ENCODE measurements at regions not wholly inside any gene's neighbourhood (a gene's known extent, or its start where the extent isn't known, plus 50 kb on each side); places are given as distances from the start of the nearest gene placed in this dataset.

GRCh38 chr1:56370513-56370912 lies 208.8 kb downstream of the PLPP3 start:
- POLR2A ChIA-PET (ENCODE audit: unreplicated experiment) = no interaction called here
- CTCF ChIA-PET = no interaction called here
- TF ChIP-seq CTCF (conservative IDR thresholded peaks at IDR 0.05) = no peak
- TF ChIP-seq EZH2 (IDR thresholded peaks at IDR 0.05; ENCODE audit: low read depth) = no peak

DNA sequence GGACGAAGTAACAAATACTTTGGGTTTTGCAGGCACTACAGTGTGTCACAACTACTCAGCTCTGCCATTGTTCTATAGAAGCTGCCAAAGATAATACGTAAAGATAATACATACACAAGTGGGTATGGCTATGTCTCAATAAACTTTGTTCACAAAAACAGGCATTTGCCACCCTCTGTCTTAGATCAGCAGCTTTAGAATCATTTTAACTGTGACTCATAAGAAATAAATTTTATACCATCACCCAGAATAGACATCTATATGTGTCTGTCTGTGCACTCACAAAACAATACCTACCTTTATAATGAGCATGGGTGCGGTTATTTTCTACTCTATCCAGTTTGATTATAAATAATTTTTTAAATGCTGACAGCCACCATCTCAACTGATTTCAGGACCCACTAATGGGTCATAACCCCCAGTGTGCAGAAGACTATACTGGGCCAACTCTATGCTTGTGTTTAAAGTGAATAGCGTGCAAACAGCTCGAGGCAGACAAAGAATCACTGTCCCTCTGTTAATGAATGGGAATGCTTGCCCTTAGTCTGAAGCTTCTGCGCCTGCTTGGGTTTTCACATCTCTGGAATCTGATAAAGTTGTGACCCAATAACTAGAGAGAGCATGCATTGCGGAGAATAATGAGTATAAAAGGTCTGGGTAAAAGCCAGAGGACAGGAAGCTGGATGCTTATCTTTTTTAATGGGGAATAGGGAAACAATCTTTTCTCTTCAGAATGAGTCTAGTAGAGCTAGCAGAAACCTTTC lies 216.2 kb downstream of the PLPP3 start:
- no peaks in the 10 kb centered on the region for H3K4me1 ChIP-seq (replicated peaks; ENCODE audit: insufficient read depth)
- ChIA-PET CTCF (no interaction called here), POLR2A (ENCODE audit: unreplicated experiment) (no interaction called here)
- no peak overlapping the region for H3K4me3 ChIP-seq
- no peaks in the 10 kb centered on the region for H3K27me3 ChIP-seq (ENCODE audit: insufficient read depth, low read depth)
- DNase-seq = peak in 1 of 2 experiments; percentile 13
- no peaks in the 10 kb centered on the region for H3K9me2 ChIP-seq (ENCODE audit: insufficient read depth)
- no peaks in the 10 kb centered on the region for H3K36me3 ChIP-seq (ENCODE audit: low read depth)
- H3K79me2 ChIP-seq (ENCODE audit: low read depth) = no peaks in the 10 kb centered on the region
- no TSS peak for BruUV-seq (replicated peaks)
- TF ChIP-seq CTCF (conservative IDR thresholded peaks at IDR 0.05) = no peak
- TF ChIP-seq EZH2 (IDR thresholded peaks at IDR 0.05; ENCODE audit: low read depth) = no peak
- H3K9me3 ChIP-seq (ENCODE audit: insufficient read depth, low read depth) = no peaks in the 10 kb centered on the region
- no peak overlapping the region for H3K27ac ChIP-seq
- no peaks in the 10 kb centered on the region for H3F3A ChIP-seq (ENCODE audit: insufficient read depth, low read depth)
- no peaks in the 10 kb centered on the region for H4K20me1 ChIP-seq (ENCODE audit: insufficient read depth)
- intact Hi-C loops (cut with micrococcal nuclease; ENCODE audit: unreplicated experiment) = no loop called here
- no peak overlapping the region for H3K4me2 ChIP-seq
- H2AFZ ChIP-seq = no peak overlapping the region

More at GRCh38 chr1:56370513-56370912, 208.8 kb downstream of the PLPP3 start:
- Histone ChIP-seq H3F3A (ENCODE audit: insufficient read depth, low read depth) (peaks cover 17% of the 10 kb centered on the region), H3K36me3 (ENCODE audit: low read depth) (no peaks in the 10 kb centered on the region), H3K79me2 (ENCODE audit: low read depth) (no peaks in the 10 kb centered on the region), H3K4me3 (no peak overlapping the region), H3K9me2 (ENCODE audit: insufficient read depth) (no peaks in the 10 kb centered on the region), H3K4me1 (replicated peaks; ENCODE audit: insufficient read depth) (peaks cover 21% of the 10 kb centered on the region), H3K4me2 (no peak overlapping the region), H3K27me3 (ENCODE audit: insufficient read depth, low read depth) (no peaks in the 10 kb centered on the region), H4K20me1 (ENCODE audit: insufficient read depth) (no peaks in the 10 kb centered on the region), H3K9me3 (ENCODE audit: insufficient read depth, low read depth) (no peaks in the 10 kb centered on the region), H3K27ac (no peak overlapping the region), H2AFZ (no peak overlapping the region)
- intact Hi-C loops (cut with micrococcal nuclease; ENCODE audit: unreplicated experiment) = no loop called here
- BruUV-seq (replicated peaks) = no TSS peak
- DNase-seq = no peak

- H3K4me2 ChIP-seq = no peak overlapping the region
- CTCF ChIA-PET = no interaction called here
- H3K9me3 ChIP-seq (ENCODE audit: insufficient read depth, low read depth) = no peaks in the 10 kb centered on the region
- no peak for TF ChIP-seq EZH2 (IDR thresholded peaks at IDR 0.05; ENCODE audit: low read depth)
- TF ChIP-seq CTCF (conservative IDR thresholded peaks at IDR 0.05) = no peak
- no peak for DNase-seq
- no peaks in the 10 kb centered on the region for H3K9me2 ChIP-seq (ENCODE audit: insufficient read depth)
- intact Hi-C loops (cut with micrococcal nuclease; ENCODE audit: unreplicated experiment) = no loop called here
- no peaks in the 10 kb centered on the region for H3F3A ChIP-seq (ENCODE audit: insufficient read depth, low read depth)
- POLR2A ChIA-PET (ENCODE audit: unreplicated experiment) = no interaction called here
- H3K4me3 ChIP-seq = no peak overlapping the region
- H2AFZ ChIP-seq = no peak overlapping the region
- H3K4me1 ChIP-seq (replicated peaks; ENCODE audit: insufficient read depth) = no peaks in the 10 kb centered on the region
- H3K79me2 ChIP-seq (ENCODE audit: low read depth) = no peaks in the 10 kb centered on the region
- H4K20me1 ChIP-seq (ENCODE audit: insufficient read depth) = no peaks in the 10 kb centered on the region
- BruUV-seq (replicated peaks) = no TSS peak
- no peaks in the 10 kb centered on the region for H3K27me3 ChIP-seq (ENCODE audit: insufficient read depth, low read depth)
- no peak overlapping the region for H3K27ac ChIP-seq
- H3K36me3 ChIP-seq (ENCODE audit: low read depth) = no peaks in the 10 kb centered on the region
Measured at GRCh38 chr1:56360021-56360420, 219.3 kb downstream of the PLPP3 start.
